Endothelial cell of umbilical vein (primary cell): ENCODE measurements at regions not wholly inside any gene's neighbourhood (a gene's known extent, or its start where the extent isn't known, plus 50 kb on each side); places are given as distances from the start of the nearest gene placed in this dataset.

Source experiments
- BruUV-seq: library from RNA; stranded (reverse); fragments of 400-500 nt; replicated peaks from 2 replicates; lab custom pipeline; 2021; lab: Mats Ljungman, UMichigan
- CTCF ChIA-PET: fragments of 300-600, 350-600 bp; sonication (Branson Sonifier 250); formaldehyde crosslinking; loops from one replicate; lab custom pipeline; 2021; ENCODE audit warnings: antibody characterized with exemption, inconsistent platforms; lab: Charles Lee
- POLR2A ChIA-PET: fragments of 300-600, 350-600 bp; sonication (Branson Sonifier 250); formaldehyde crosslinking; loops from one replicate; lab custom pipeline; 2021; ENCODE audit warnings: antibody characterized with exemption, inconsistent platforms; lab: Charles Lee
- DNase-seq: peaks from one replicate; pipeline ENCODE4 v3.0.0-alpha.2; 2011; ENCODE audit warnings: low read depth, low spot score
- FAIRE-seq: peaks from 2 replicates; lab custom pipeline; 2011; peaks lifted over from hg19 to GRCh38; lab: Jason Lieb, UNC
- H2AFZ ChIP-seq: 2 replicates; pipeline ENCODE4 v1.6.0; 2012; ENCODE audit warnings: low read depth, low read length, control low read depth, inconsistent platforms
- H3K27ac ChIP-seq: 2 replicates; pipeline ENCODE4 v1.5.1; 2011; ENCODE audit warnings: low read depth, mild to moderate bottlenecking, control low read depth, low read length, moderate library complexity; ENCODE audit not compliant: insufficient read depth
- H3K27me3 ChIP-seq, 2 experiments: 2 replicates each; pipeline versions ENCODE4 v1.6.0 to v1.6.1; 2011; ENCODE audit warnings: low read length in 2 of 2, mixed read lengths in 1 of 2; ENCODE audit not compliant: control insufficient read depth in 2 of 2, insufficient read depth in 2 of 2
- H3K36me3 ChIP-seq, 2 experiments: 2 replicates in 1 of 2; 3 replicates in 1 of 2; pipeline ENCODE4 v1.5.1; 2011; ENCODE audit warnings: low read length in 2 of 2, mild to moderate bottlenecking in 1 of 2, moderate library complexity in 1 of 2; ENCODE audit not compliant: control insufficient read depth in 2 of 2, insufficient read depth in 2 of 2; ENCODE audit errors: extremely low read depth in 1 of 2
- H3K4me1 ChIP-seq: 3 replicates; pipeline ENCODE4 v1.5.1; 2011; ENCODE audit warnings: mild to moderate bottlenecking, low read length; ENCODE audit not compliant: control insufficient read depth, insufficient read depth; ENCODE audit errors: extremely low read depth
- H3K4me2 ChIP-seq: 2 replicates; pipeline ENCODE4 v1.6.1; 2011; ENCODE audit warnings: low read length, control low read depth, mixed read lengths; ENCODE audit not compliant: insufficient read depth
- H3K4me3 ChIP-seq, 3 experiments: fragments of 200-600 bp in 1 of 3; sonication (generic), shearing (Covaris generic) in 1 of 3; replicated peaks in 1 of 3; 2 replicates each; pipeline ENCODE4 v1.5.1; 2011 to 2016; ENCODE audit warnings: control low read depth in 3 of 3, low read length in 3 of 3, mild to moderate bottlenecking in 2 of 3, inconsistent platforms in 1 of 3, low read depth in 1 of 3, moderate library complexity in 1 of 3; ENCODE audit not compliant: insufficient read depth in 1 of 3
- H3K79me2 ChIP-seq: 2 replicates; pipeline ENCODE4 v1.6.0; 2012; ENCODE audit warnings: low read length, inconsistent platforms; ENCODE audit not compliant: control insufficient read depth, insufficient read depth
- H3K9ac ChIP-seq: replicated peaks from 2 replicates; pipeline ENCODE3; 2011; ENCODE audit warnings: low read length, control low read depth; ENCODE audit not compliant: insufficient read depth; ENCODE audit errors: extremely low read depth
- H3K9me1 ChIP-seq: replicated peaks from 3 replicates; pipeline ENCODE4 v1.6.0; 2011; ENCODE audit warnings: mild to moderate bottlenecking, low read length; ENCODE audit not compliant: control insufficient read depth, insufficient read depth; ENCODE audit errors: extremely low read depth
- H3K9me3 ChIP-seq: replicated peaks from 2 replicates; pipeline ENCODE4 v1.5.1; 2012; ENCODE audit warnings: low read length, inconsistent platforms; ENCODE audit not compliant: control insufficient read depth, insufficient read depth
- H4K20me1 ChIP-seq: replicated peaks from 2 replicates; pipeline ENCODE3; 2011; ENCODE audit warnings: mild to moderate bottlenecking, low read length; ENCODE audit not compliant: control insufficient read depth, insufficient read depth; ENCODE audit errors: extremely low read depth
- EZH2 ChIP-seq: IDR thresholded peaks from 2 replicates; pipeline ENCODE4 v1.6.1; 2012; ENCODE audit warnings: borderline replicate concordance, low read depth, mild to moderate bottlenecking, moderate library complexity, low read length, inconsistent platforms; ENCODE audit not compliant: severe bottlenecking
- FOS ChIP-seq: IDR thresholded peaks from 2 replicates; pipeline ENCODE4 v1.6.1; 2011; ENCODE audit warnings: mild to moderate bottlenecking, low read length, moderate library complexity, borderline replicate concordance; ENCODE audit not compliant: insufficient read depth
- JUN ChIP-seq: IDR thresholded peaks from 2 replicates; pipeline ENCODE4 v1.6.1; 2011; ENCODE audit warnings: borderline replicate concordance, low read depth; ENCODE audit not compliant: insufficient read length, insufficient read depth
- MYC ChIP-seq: IDR thresholded peaks from one replicate; pipeline ENCODE4 v1.6.1; 2011; ENCODE audit warnings: mild to moderate bottlenecking, low read depth, low read length
- POLR2A ChIP-seq: IDR thresholded peaks from 2 replicates; pipeline ENCODE4 v1.6.1; 2012; ENCODE audit warnings: low read depth, mild to moderate bottlenecking, control low read depth, low read length
- POLR2AphosphoS5 ChIP-seq: IDR thresholded peaks from 2 replicates; pipeline ENCODE4 v1.6.1; 2012; ENCODE audit warnings: low read depth, mild to moderate bottlenecking, control low read depth, low read length, moderate library complexity; ENCODE audit not compliant: insufficient read depth
- dilution Hi-C: fragments of 300-500 bp; cut with MboI; formaldehyde crosslinking; loops from one replicate; pipeline ENCODE4 v1.15.0; 2019; ENCODE audit warnings: low sequenced_read_pairs; ENCODE audit not compliant: extremely low pct_ligation_motif_present
- intact Hi-C: fragments of 100-400 bp; cut with micrococcal nuclease; formaldehyde crosslinking; loops from one replicate; pipeline ENCODE4 v1.10.0; 2022
- TF ChIP-seq, protein P1 (sequence below), 2 donors: IDR thresholded peaks; 1 replicate in 1 of 2; 2 replicates in 1 of 2; pipeline ENCODE4 v1.5.1; 2011; ENCODE audit warnings: low read length in 2 of 2, mild to moderate bottlenecking in 2 of 2, moderate library complexity in 2 of 2, control low read depth in 1 of 2, inconsistent platforms in 1 of 2, low read depth in 1 of 2; ENCODE audit not compliant: insufficient read depth in 1 of 2; ENCODE audit errors: extremely low read depth in 1 of 2

DNA sequence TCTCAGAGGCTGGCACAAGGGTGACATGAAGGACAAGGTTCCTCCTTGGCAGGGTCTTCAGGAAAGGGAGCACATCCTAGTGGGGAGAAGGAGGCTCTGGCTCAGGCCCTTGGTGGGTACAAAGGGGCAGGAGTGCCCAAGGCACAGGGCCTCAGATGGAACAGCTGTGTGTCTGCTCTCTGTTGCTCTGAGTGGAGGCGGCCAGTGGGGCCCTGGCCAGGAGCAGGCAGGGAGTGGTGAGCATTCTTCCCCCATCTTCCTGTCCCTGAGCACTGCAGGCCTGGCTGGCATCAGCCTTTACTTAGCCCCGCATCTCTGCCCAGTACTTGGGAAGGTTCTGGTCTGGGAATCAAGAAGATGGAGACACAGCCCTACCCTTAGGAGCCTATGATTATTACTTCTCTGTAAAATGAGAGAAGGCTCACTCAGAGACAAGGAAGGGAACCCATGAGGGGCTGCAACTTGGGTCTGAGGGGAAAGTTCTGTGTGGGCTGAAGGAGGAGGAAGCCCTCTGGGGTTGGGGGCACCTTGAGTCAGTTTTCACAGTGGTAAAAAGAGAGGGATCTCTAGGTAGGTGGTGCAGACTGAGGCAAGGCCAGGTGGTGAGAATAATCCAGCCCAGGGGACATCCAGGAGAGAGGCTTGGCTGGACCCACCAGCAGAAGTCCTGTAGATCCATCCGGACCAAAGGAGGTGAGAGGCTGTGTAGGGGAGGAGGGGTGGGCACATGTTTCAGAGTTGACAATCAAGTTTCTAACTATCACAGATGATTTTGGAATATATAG lies 173.5 kb downstream of the TSHZ3 start:
- Histone ChIP-seq H3K79me2 (no peaks in the 10 kb centered on the region), H2AFZ (no peak overlapping the region), H4K20me1 (no peaks in the 10 kb centered on the region), H3K4me1 (no peaks in the 10 kb centered on the region), H3K9ac (no peak overlapping the region), H3K4me2 (no peak overlapping the region), H3K9me1 (no peaks in the 10 kb centered on the region), H3K27ac (no peak overlapping the region), H3K9me3 (no peaks in the 10 kb centered on the region), H3K4me3 (no peak overlapping the region), H3K27me3 (no peaks in the 10 kb centered on the region), H3K36me3 (no peaks in the 10 kb centered on the region)
- dilution Hi-C loops, result no loop called here
- BruUV-seq, result no TSS peak
- TF ChIP-seq JUN (no peak), POLR2A (no peak), FOS (no peak), MYC (no peak), POLR2AphosphoS5 (no peak), EZH2 (no peak)
- TF ChIP-seq, protein P1, sequence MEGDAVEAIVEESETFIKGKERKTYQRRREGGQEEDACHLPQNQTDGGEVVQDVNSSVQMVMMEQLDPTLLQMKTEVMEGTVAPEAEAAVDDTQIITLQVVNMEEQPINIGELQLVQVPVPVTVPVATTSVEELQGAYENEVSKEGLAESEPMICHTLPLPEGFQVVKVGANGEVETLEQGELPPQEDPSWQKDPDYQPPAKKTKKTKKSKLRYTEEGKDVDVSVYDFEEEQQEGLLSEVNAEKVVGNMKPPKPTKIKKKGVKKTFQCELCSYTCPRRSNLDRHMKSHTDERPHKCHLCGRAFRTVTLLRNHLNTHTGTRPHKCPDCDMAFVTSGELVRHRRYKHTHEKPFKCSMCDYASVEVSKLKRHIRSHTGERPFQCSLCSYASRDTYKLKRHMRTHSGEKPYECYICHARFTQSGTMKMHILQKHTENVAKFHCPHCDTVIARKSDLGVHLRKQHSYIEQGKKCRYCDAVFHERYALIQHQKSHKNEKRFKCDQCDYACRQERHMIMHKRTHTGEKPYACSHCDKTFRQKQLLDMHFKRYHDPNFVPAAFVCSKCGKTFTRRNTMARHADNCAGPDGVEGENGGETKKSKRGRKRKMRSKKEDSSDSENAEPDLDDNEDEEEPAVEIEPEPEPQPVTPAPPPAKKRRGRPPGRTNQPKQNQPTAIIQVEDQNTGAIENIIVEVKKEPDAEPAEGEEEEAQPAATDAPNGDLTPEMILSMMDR (IDR thresholded peaks at IDR 0.05; ENCODE audit: extremely low read depth in 1 of 2, insufficient read depth in 1 of 2, low read depth in 1 of 2, low read length in 2 of 2), result no peak
- DNase-seq, result no peak
- intact Hi-C loops, result no loop called here
- ChIA-PET CTCF (no interaction called here), POLR2A (no interaction called here)
- no peak for FAIRE-seq
